Putamen (tissue), 1 donor: ENCODE measurements at regions not wholly inside any gene's neighbourhood (a gene's known extent, or its start where the extent isn't known, plus 50 kb on each side); places are given as distances from the start of the nearest gene placed in this dataset.
"Not testable (repeated sequence)": the region's sequence is repeated elsewhere in the genome, so short reads cannot be mapped to it uniquely, and the experiment has no call there.

Source experiments
- DNase-seq: peaks from one replicate; pipeline ENCODE4 v3.0.0-alpha.2; 2016; ENCODE audit warnings: low spot score

DNA sequence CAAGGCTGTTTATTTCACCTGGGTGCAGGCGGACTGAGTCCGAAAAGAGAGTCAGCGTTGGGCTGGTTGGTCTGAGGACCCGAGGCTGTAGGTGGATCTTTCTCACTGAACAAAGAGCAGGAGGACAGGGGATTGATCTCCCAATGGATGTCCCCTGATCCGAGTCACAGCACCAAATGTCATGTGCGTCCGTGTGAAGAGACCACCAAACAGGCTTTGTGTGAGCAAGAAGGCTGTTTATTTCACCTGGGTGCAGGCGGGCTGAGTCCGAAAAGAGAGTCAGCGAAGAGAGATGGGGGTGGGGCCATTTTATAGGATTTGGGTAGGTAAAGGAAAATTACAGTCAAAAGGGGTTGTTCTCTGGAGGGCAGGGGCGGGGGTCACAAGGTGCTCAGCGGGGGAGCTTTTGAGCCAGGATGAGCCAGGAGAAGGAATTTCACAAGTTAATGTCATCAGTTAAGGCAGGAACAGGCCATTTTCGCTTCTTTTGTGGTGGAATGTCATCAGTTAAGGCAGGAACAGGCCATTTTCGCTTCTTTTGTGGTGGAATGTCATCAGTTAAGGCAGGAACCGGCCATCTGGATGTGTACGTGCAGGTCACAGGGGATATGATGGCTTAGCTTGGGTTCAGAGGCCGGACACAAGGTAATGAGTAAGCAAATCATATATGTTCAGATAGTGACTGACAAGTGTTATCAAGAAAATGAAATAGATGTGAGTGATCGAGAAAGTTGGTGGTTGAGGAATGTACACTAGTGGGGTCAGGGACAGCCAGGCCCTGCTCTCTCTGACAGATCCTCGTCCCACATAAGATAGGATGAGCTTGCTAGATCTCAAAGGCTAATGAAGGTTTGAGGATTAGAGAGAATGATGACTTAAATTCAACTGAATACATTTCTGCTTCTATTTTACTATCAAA lies 760.0 kb downstream of the KCNT2 start:
- not testable (repeated sequence) for DNase-seq

DNA sequence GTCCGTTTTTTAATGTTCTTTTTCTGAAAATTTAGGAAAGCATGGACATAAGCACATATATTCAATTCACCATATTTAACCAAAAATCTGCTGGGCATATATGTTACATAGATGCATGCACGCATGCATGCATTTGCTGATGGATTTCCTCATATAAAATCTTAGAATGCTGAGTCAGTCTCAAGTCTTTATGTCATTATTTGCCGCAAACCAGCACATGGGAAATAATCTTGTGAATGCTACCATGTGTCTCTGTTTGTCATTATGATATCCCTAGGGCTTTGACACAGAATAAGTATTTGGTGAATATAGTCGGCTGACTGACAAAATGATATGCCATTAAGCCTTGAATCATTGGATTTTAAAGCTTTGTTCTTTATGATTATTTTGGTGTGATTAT lies 776.5 kb downstream of the KCNT2 start:
- DNase-seq: no peak

DNA sequence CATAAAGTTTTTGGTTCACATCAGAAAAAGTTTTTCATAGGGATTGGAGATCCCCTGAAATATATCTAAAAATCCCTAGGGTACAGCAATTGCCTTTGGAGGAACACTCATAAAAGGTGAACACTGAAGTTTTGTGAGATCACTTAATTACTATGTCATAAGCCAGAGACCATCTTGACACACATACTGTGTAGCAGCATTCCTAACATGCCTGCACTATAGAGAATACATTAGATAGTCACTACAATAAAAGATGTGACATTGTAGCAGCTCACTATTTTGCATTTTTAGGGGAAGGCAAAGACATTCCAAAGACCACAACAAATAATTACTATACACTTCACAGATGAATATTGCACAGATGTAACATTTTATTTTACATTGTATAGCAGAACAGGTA lies 779.9 kb downstream of the KCNT2 start:
- DNase-seq: no peak

DNA sequence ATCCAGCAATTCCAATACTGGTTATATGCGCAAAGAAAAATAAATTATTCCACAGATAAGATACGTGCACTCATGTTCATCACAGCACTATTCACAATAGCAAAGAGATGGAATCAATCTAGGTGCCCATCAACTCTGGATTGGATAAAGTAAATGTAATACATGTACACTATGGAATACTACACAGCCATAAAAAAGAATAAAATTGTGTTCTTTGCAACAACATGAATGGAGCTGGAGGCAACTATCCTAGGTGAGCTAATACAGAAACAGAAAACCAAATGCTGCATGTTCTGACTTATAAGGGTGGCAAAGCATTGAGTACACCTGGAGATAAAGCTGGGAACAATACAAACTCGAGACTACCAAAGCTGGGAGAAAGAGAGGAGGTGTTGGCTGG lies 787.3 kb downstream of the KCNT2 start:
- DNase-seq: no peak

DNA sequence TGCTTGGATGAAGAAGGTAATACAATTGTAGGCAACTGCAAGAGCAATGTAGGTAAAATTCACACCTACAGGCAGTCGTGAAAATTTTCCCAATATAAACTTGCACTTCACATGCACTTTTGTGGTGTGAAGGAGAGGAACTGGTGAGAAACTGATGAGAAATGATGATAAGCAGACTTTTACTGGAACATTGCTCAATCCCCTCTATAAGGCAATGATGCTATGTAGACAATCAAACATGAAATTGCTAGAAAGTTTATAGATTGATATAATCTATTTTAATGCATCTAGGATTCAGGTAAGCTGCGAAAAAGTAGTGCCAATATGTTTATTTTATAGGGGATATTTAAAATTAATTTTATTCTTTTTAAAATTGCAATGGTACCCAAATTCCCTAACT lies 802.2 kb downstream of the KCNT2 start:
- DNase-seq: no peak

DNA sequence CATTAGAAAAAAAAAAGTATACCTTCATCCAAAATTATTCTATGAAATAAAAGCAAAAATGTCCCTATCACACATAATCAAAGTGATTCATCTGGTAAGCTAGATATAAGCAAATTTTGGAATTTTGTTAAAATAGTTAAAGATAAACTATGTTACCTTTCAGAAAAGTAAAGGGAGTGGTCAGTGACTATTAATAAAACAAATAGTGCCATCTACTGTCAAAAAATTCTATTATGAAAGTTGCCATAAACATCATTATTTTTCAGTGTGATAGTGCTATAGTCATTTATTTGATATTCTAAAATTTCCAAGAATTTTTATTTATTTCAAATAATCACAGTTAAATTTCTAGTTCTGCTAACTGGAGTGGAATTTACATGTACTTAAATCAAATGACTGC lies 803.7 kb downstream of the KCNT2 start:
- DNase-seq: no peak

DNA sequence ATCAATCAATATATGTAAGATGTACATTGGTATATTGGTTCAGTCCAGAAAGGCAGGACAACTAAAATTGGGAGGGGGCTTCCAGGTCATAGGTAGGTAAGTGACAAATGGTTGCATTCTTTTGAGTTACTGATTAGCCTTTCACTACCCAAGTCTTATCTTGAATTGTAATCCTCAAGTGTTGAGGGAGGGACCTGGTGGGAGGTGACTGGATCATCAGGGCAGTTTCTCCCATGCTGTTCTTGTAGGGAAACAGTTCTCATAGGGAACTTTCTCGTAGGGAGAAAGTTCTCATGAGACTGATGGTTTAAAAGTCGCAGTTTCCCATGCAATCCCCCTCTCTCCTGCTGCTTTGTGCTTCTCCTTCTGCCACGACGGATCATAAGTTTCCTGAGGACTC lies 809.2 kb downstream of the KCNT2 start:
- no peak for DNase-seq

DNA sequence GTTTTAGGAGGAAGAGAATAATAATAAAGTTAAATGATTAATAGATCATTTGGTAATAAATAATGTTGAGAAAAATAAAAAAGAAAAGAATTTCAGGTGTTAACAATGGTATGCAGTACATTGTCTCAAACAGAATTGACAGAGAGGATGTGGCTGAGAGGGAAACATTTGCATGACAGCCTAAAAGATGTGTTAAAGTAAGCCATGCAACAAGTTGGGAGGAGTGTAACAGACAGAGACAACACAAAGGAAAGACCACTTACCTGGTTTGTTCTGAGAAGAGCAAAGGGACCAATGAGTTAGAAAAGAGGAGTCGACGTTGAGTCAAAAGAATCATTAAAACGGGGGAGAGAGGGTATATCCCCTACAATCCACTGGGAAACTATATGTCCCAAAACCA lies 814.0 kb downstream of the KCNT2 start:
- DNase-seq: no peak

DNA sequence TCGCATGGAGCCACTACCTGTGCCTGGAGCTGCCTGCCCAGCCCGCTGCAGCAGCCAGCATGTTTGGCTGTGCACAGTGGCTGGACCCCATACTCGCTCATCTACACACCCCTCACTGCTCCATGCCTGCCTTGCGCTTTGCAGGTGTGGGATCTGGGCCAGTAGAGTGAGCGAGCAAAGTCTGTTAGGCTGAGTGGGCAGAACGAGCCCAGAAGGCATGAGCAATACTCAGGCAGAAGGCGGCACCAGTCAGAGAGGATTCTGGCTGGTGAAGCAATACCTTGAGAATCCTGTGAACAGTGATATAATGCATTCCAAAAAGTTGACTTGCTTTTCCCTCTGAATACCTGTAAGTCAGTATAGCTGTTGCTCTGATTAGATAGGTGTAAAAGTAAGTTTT lies 816.4 kb downstream of the KCNT2 start:
- no peak for DNase-seq

DNA sequence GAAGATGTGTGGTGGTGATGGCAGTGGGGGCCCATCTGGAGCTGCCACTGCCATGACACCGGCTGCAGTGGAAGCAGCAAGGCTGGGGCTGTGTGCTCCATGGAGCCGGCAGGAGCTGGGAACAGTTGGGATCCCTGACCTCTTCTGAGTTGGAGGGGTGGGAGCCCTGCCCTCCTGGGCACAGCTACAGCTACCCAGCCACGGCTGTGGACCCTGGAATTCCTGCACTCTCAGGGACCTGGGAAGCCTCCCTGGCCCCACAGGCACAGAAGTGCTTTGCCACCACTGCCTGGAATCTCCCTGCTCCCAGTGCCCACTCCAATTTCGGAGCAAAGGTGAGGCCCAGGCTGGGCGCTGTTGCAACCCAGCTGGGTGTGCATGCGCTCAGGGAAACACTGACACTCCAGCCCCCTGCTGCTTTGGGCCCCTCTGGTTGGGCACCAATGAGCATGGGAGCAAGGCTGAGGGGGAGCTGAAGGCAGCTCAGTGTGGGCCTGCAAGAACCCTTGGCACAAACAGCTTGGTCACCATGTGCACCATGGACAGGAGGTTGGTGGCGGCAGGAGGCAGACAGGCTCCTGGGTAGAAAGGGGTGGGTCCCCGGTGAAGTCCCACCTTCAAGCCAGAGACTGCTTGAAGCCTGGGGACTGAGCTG lies 817.6 kb downstream of the KCNT2 start:
- DNase-seq: no peak

DNA sequence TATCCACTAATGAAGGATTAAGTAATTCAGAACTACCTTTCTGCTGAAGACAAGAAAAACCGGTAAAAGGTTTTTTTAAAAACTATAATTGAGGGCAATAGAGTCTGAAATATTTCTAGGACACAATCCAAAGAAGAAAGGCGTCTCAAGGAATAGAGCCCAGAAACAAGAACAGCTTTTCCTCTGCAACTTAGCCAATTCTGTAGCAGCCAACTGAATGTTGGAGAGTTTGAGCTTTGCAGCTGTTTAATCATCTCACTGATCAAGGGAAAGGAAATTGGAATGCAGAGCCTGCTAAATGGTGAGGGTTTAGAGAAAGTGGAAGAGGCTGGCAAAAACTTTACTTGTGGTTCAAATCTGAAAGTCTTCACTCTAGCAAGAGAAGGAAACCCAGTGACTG lies 818.9 kb downstream of the KCNT2 start:
- no peak for DNase-seq

DNA sequence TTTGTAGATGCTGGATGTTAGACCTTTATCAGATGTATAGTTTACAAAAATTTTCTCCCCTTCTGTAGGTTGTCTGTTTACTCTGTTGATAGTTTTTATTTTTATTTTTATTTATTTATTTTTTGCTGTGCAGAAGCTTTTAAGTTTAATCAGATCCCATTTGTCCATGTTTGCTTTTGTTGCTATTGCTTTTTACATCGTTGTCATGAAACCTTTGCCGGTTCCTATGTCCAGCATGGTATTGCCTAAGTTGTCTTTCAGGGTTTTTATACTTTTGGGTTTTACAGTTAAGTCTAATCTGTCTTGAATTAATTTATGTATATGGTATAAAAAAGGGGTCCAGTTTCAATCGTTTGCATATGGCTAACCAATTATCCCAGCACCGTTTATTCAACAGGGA lies 819.5 kb downstream of the KCNT2 start:
- DNase-seq: no peak

DNA sequence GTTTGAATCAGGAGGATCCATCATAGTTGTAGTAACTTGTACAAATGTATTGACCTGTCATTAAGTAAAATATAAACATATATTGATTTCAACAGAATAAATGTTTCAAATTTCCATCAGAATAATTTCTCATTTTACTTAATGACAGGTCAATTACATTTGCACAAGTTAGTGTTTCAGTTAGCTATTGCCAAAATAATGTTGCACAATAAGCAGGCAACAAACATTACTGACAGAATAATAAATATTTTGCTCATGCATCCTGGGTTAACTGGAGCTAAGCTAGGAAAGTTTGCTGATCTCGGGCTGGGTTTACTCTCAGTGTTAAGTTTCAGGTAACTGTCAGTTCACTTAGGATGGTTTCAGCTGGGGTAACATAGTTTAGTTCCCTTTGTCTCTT lies 822.4 kb downstream of the KCNT2 start:
- no peak for DNase-seq

DNA sequence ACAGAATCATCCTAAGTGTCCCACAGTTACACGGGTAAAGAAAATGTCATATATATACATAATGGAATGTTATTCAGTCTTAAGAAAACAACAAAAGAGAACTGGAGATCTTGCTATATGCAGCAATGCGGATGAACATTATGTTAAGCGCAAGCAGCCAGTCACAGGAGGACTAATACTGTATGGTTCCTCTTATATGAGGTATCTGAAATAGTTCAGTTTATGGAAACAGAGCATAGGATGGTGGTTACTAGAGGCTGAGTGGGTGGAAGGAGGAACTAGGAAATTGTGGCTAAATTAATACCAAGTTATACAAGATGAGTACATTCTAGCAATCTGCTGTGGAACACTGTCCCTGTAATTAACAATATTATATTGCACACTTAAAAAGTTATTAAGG lies 834.3 kb downstream of the KCNT2 start:
- no peak for DNase-seq

DNA sequence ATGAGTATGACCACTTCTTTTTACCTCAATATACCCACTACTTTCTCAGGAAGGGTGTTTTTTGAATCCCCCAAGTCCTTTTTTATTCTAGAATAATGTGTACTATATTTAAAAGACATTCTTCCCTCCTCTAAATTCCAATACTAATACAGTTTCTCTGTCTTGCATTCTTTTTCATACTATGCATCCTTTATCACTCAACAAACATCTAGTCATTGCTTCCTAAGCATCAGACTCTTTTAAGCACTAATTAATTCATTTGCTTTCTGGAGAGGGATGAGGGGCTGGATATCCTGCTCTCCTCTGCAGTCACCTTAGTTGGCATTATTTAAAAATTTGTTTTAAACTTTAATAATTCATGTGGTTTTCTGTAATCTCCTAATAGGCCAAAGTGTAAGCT lies 838.8 kb downstream of the KCNT2 start:
- DNase-seq: no peak

DNA sequence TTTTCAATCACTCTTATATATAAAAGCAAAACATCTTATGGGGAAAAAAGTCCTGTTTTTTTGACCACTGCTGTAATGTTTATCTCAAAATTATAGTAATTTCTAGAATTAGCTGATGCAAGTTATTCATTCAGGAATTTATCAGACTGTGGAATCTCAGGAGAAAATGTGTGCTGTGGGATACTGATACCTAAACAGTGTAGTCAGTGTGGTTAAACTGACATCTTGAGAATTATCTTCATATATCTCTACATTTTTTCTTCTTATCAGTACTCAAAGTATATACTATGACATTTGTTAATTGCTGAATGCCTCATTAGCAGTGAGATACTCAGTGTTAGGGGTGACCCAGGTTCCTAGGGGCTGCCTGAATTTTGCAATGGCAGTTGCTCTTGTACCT lies 839.3 kb downstream of the KCNT2 start:
- no peak for DNase-seq

DNA sequence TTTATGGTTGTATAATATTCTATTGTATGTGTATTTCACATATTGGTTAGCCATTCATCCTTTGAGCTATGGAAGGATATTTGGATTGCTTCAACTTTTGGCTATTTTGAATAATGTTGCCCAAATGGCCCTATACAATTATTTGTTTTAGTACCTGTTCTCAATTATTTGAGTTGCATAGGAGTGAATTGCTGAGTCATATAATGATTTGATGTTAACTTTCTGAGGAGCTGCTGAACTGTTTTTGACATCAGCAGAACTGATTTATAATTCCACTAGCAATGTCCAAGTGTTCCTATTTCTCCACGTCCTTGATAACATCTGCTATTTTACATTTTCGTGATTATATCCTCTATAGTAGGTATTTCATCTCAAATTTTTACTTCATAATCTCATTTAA lies 839.9 kb downstream of the KCNT2 start:
- DNase-seq: no peak

DNA sequence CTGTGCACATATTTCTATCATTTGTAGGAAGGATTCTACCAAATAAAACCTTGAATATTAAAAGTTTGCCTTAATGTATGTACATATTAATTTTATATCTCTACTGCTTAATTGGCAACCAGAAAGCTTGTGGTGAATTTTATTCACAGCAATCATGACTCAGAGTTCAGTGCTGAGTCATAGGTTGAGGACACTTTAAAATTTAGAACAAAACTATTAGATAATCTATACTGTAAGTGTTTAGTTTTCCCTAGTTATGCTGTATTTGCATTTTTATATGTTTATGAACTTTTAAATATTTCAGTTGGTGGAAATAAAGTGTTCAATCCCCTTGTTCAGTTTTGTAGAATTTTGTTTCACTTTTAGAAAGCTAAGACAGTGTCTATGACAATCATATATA lies 841.5 kb downstream of the KCNT2 start:
- DNase-seq: no peak

DNA sequence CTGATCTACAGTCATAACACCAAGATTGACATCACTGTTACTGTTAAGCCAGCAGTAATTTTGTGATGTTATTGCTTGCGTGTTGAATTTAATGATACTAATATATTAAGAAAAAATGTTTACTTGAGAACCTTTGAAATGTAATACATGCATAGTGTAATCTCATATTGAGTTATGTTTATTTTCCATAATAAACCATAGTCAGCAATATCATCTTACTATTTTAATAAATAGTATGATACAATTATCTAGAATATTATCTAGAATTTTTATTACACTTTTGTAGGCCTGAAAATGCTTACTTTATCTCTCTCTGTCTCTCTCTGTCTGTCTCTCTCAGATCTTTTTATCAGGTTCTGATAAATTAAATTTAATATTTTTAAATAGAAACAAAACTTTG lies 843.1 kb downstream of the KCNT2 start:
- DNase-seq: no peak

DNA sequence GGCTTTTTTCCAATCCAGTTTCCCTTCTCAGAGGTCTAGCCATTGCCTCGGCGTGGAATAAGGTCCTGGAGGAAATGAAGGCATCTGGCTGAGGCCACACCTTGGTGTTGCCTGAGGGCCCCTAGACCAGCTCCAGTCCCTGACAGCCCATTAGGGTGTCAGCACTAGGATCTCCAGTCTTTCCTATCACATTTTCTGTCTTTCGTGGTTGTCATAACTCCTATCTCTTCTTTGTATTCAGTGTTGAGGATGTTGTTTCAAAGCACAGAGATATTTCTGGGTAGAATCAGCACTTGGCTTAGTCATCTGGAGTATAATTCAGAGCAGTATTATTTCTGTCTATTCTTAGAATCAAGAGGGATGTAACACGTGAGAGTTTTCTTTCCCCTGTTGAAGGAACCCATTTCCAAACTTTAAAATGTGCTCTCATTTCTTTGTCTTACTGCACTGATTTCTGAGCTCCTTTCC lies 844.3 kb downstream of the KCNT2 start:
- DNase-seq: no peak

DNA sequence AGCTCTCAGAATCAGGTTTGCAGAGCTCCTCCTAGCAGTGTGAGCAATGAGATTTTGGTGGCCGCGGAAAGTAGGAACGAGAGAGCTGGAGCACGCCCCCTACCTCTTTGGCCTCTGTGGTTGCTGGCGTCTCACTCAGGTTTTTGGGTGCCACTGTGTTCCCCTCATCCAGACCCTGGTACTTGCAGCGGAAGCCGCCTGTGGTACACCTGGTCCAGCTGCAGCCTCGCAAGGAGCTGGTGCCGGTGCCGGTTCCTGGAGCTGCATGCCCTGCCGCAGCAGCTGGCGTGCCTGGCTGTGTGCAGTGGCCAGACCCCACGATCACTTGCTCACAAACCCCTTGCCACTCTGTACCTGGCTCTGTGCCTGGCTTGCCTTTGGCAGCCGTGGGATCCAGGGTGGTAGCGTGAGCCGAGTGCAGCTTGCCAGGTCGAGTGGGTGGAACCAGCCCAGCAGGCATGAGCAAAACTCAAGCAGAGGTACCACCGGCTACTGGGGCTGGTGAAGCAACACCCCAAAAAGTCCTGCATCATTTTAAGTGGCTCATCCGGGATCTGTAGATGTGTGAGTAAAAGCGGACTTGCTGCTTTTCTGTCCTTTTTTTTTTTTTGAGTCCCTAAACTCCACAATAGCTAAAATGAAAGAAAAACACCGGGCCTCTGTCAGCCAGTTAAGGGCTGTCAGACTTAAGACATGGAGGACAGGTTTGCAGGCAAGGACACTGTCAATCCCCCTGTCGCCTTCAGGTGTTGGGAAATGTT lies 844.9 kb downstream of the KCNT2 start:
- DNase-seq: no peak

DNA sequence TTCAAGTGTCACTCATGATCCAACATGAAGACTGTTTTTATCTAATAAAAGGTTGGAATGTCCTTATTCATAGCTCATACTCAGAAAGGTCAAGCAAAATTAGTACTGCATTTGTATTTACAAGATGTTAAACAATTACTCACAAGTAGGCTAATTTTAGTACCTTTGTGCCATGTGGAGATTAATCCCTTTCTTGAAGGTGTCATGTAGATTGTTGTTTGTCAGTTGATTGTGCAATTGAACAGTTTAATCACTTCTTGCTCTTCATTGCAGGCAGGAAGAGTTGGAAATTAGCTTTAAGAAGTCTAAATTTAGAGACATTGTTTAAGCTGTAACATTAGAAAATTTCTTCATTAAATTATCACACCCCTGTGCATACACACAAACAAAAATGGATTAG lies 847.1 kb downstream of the KCNT2 start:
- DNase-seq: no peak

DNA sequence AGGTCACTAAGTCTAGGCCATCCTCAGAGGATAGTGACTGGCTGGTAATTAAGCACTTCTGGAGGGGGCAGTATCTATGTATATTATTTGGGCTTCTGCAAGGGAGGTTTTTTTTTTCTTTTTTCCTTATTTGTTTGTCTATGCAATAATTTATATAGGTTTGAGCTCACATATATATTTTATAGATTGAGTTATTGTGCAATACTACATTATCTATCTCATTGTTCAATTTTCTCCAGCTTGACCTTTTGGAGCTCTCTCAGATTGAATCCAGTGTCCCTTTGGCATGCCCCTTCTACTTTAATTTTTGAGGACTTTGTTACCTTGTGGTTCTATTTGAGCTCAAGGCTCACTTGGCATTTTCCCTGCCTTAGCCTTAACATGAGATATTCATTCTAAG lies 852.1 kb downstream of the KCNT2 start:
- DNase-seq: no peak
